Activated T-helper 1 cell treated with anti-CD3 and anti-CD28 coated beads, Interleukin-12 subunit alpha, Interleukin-12 subunit beta, Interleukin-2, Interleukin-4 antibody, amounts not matched to agents 30 ng/mL and 10 ng/mL and 1 ng/mL, durations not matched to agents 14 hours and 24 hours and 36 hours (primary cell): ENCODE measurements at regions not wholly inside any gene's neighbourhood (a gene's known extent, or its start where the extent isn't known, plus 50 kb on each side); places are given as distances from the start of the nearest gene placed in this dataset.
"Not testable (repeated sequence)": the region's sequence is repeated elsewhere in the genome, so short reads cannot be mapped to it uniquely, and the experiment has no call there.

Source experiments
- DNase-seq: peaks from one replicate; pipeline ENCODE4 v3.0.0; 2021; ENCODE audit warnings: low spot score
- H3K27ac Mint-ChIP-seq: one replicate; pipeline ENCODE4 v1.8.0; 2021; ENCODE audit warnings: mild to moderate bottlenecking, mixed read lengths
- H3K27me3 Mint-ChIP-seq: one replicate; pipeline ENCODE4 v1.8.0; 2022; ENCODE audit warnings: mild to moderate bottlenecking, moderate library complexity, mixed read lengths; ENCODE audit not compliant: insufficient read depth
- H3K36me3 Mint-ChIP-seq: one replicate; pipeline ENCODE4 v1.8.0; 2021; ENCODE audit warnings: low read depth, mixed read lengths
- H3K4me1 Mint-ChIP-seq: one replicate; pipeline ENCODE4 v1.8.0; 2021; ENCODE audit warnings: low read depth, mixed read lengths
- H3K4me3 Mint-ChIP-seq: one replicate; pipeline ENCODE4 v1.8.0; 2021; ENCODE audit warnings: mild to moderate bottlenecking, moderate library complexity, mixed read lengths
- H3K9me3 Mint-ChIP-seq: one replicate; pipeline ENCODE4 v1.8.0; 2021; ENCODE audit warnings: mixed read lengths
- intact Hi-C: fragments of 100-400 bp; cut with micrococcal nuclease; formaldehyde crosslinking; loops from one replicate; pipeline ENCODE4 v1.15.1; 2024

GRCh38 chr20:53891306-53891894 is 179.0 kb downstream of the BCAS1 start:
- Mint-ChIP-seq H3K27ac (no peak overlapping the region), H3K36me3 (no peaks in the 10 kb centered on the region), H3K27me3 (no peaks in the 10 kb centered on the region), H3K4me1 (peaks cover 40% of the 10 kb centered on the region), H3K4me3 (no peak overlapping the region), H3K9me3 (no peaks in the 10 kb centered on the region)
- no peak for DNase-seq
- intact Hi-C loops: loop anchor here (5.0 to 10.0 kb wide), 2 partner anchors 249 to 817 kb away; no protein-coding TSS in a partner anchor

DNA sequence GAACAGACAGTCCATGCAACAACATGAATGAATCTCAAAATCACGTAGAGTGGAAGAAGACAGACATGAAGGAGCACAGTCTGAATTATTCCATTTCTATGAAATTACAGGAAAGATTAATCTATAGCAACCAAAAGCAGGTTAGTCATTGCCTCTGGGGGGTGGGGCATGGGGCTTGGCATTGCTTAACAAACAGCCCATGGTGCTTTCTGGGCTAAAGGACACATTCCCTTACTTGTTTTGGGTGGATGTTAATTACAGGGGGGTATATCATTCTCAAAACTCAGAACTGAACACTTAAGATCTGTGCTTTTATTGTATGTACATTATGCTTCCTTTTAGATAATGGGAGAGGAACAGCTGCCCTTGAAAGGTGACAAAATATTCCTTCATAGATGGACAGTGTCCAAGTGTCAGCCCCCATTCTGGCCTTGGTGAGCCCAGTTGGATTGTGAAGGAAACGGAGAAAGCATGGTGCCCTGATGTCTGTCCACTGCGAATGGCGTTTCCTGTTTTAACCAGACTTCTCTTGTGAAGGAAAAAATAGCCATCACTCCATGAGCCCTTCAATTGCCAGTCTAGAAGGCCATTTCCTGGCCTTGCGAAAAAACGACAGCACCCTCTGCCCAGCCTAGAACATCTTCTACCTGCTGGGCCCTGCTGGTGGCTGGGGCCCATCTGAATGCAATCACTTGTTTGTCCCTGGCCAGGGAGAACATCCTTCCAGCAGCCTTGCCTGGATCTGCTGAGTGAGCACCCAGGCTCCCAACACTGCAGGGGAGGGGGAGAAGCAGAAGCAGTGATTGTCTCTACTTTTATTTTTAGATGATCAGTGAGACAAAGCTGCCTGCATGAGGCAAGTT is 179.7 kb downstream of the BCAS1 start:
- no peaks in the 10 kb centered on the region for H3K9me3 Mint-ChIP-seq
- no peak for DNase-seq
- H3K27ac Mint-ChIP-seq: no peak overlapping the region
- H3K36me3 Mint-ChIP-seq: no peaks in the 10 kb centered on the region
- intact Hi-C loops: loop anchor here (5.0 to 10.0 kb wide), 2 partner anchors 248 to 816 kb away; no protein-coding TSS in a partner anchor
- no peak overlapping the region for H3K4me3 Mint-ChIP-seq
- H3K27me3 Mint-ChIP-seq: no peaks in the 10 kb centered on the region
- peaks cover 47% of the 10 kb centered on the region for H3K4me1 Mint-ChIP-seq

DNA sequence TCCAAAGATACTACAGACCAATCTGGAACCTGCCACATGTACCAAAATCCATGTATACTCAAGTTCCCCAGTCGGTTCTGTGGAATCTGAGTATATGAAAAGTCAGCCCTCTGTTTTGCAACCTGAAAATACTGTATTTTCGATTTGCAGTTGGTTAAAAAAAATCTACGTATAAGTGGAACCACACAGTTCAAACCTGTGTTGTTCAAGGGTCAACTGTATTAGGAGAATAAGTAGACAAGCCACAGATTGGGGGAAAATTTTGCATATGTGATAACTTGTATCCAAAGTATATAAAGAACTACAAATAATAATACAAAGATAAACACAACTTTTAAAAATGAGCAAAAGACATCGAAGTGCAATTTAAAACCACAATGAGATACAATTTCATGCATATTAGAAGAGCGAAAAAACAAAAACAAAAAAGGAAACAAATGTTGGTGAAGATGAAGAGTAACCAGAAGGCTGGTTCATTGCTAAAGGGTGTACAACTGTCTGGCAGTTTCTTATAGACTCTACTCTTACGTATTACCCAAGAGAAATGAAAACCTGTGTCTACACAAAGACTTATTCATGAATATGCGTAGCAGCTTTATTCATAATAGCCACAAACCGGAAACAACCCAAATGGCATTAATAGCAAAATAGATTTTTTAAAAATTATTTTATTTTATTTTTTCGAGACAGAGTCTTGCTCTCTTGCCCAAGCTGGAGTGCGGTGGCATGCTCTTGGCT is 180.8 kb downstream of the BCAS1 start:
- intact Hi-C loops: loop anchor here (5.0 to 10.0 kb wide), 2 partner anchors 247 to 815 kb away; no protein-coding TSS in a partner anchor
- Mint-ChIP-seq H3K27me3 (no peaks in the 10 kb centered on the region), H3K9me3 (no peaks in the 10 kb centered on the region), H3K36me3 (peaks cover 2% of the 10 kb centered on the region), H3K4me3 (no peak overlapping the region), H3K27ac (no peak overlapping the region), H3K4me1 (peaks cover 55% of the 10 kb centered on the region)
- no peak for DNase-seq

GRCh38 chr20:53888951-53889350 is 181.4 kb downstream of the BCAS1 start:
- DNase-seq: no peak
- Mint-ChIP-seq H3K4me3 (no peak overlapping the region), H3K9me3 (no peaks in the 10 kb centered on the region), H3K4me1 (peaks cover 56% of the 10 kb centered on the region), H3K36me3 (peaks cover 3% of the 10 kb centered on the region), H3K27ac (no peak overlapping the region), H3K27me3 (no peaks in the 10 kb centered on the region)
- intact Hi-C loops: no loop called here

DNA sequence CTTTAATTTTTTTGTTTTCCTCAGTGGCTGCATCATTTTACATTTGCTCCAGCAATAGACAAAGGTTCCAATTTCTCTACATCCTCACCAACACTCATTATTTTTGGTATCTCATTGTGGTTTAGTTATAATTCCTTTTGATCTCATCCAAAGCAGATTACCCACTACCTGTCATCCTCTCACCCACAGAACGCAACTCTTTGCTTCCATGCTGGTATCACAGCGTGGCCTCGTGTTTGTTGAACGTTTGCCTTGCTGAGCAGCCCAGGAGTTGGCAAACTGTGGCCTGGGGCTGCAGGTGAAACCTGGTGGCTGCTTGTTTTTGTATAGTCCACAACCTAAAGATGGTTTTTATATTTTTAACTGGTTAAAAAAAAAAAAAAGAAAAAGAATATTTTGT is 181.9 kb downstream of the BCAS1 start:
- peaks cover 56% of the 10 kb centered on the region for H3K4me1 Mint-ChIP-seq
- no peaks in the 10 kb centered on the region for H3K9me3 Mint-ChIP-seq
- H3K27me3 Mint-ChIP-seq: no peaks in the 10 kb centered on the region
- no peak overlapping the region for H3K27ac Mint-ChIP-seq
- H3K36me3 Mint-ChIP-seq: peaks cover 3% of the 10 kb centered on the region
- intact Hi-C loops: no loop called here
- H3K4me3 Mint-ChIP-seq: no peak overlapping the region
- no peak for DNase-seq

DNA sequence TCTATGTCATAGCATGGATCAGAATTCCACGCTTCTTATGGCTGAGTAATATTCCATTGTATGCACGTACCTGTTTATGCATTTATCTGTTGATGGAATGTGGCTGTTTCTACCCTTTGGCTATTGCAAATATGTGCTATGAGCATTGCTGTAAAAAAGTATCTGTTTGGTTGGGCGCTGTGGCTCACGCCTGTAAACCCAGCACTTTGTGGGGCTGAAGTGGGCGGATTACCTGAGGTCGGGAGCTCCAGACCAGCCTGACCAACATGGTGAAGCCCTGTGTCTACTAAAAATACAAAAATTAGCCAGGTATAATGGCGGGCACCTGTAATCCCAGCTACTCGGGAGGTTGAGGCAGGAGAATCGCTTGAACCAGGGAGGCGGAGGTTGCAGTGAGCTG is 182.4 kb downstream of the BCAS1 start:
- intact Hi-C loops: no loop called here
- Mint-ChIP-seq H3K27ac (no peak overlapping the region), H3K36me3 (peaks cover 3% of the 10 kb centered on the region), H3K27me3 (no peaks in the 10 kb centered on the region), H3K4me1 (peaks cover 56% of the 10 kb centered on the region), H3K4me3 (no peak overlapping the region), H3K9me3 (no peaks in the 10 kb centered on the region)
- DNase-seq: no peak

DNA sequence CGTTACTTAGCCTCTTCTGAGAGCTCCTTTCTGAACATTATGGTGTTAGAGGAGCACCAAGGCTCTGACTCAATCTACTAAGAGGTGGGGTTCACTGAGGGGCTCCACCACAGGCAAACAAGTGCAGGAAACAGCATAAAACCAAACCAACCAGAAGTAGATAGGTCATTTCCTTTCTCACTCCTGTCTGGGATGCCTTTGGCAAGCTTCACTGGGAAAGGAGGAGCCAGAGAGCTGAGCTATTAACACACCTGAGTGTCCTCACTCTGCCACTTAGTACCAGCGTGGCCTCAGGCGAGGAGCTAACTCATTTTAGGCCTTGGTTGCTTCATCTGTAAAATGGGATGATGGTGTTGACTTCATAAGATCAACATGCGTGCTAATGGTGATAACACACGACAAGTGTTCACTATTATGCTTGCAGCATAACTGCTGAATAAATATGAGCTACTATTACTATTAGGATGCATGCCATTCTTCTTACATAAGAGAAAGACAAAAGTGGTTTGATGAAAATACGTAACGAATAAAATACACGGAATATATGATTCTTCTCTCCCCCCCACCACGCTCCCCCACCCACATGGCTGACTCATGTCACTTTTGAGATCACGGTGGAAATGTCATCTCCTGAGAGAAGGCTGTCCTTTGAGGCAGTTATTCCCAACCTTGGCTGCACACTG is 185.4 kb downstream of the BCAS1 start:
- Mint-ChIP-seq H3K36me3 (peaks cover 5% of the 10 kb centered on the region), H3K9me3 (peaks cover 7% of the 10 kb centered on the region), H3K4me3 (peak overlapping the region; percentile 17), H3K27me3 (no peaks in the 10 kb centered on the region), H3K27ac (peak overlapping the region; percentile 45), H3K4me1 (peaks cover 40% of the 10 kb centered on the region)
- DNase-seq: no peak
- intact Hi-C loops: loop anchor here (1.0 kb wide), 3 partner anchors 8 to 16 kb away; no protein-coding TSS in a partner anchor

DNA sequence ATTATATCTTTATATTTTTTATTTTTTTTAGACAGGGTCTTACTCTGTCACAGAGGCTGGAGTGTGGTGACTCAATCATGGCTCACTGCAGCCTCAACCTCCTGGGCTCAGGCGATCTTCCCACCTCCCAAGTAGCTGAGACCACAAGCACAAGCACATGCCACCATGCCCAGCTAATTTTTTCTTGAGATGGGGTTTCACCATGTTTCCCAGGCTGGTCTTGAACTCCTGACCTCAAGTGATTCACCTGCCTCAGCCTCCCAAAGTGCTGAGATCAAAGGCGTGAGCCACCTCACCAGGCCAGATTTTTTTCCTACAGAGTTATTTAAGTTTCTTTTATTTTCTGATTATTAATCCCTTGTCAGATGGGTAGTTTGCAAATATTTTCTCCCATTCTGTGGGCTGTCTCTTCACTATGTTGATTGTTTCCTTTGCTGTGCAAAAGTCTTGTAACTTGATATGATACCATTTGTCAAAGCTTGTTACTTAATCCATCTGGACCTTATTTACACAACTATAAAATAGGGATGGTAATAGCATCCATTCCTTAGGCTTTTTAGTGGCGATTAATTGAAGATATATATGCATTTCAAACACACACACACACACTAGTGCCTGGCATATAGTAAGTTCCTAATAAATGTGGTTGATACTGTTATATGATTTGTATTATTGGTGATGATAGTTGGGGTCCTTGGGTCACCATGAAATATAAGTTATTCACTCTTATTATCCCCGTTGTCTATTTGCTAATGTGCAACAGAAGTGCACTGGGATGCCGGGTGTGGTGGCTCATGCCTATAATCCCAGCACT is 187.1 kb downstream of the BCAS1 start:
- Mint-ChIP-seq H3K9me3 (peaks cover 7% of the 10 kb centered on the region), H3K27ac (no peak overlapping the region), H3K4me1 (peaks cover 52% of the 10 kb centered on the region), H3K27me3 (no peaks in the 10 kb centered on the region), H3K4me3 (no peak overlapping the region), H3K36me3 (peaks cover 5% of the 10 kb centered on the region)
- intact Hi-C loops: no loop called here
- DNase-seq: no peak

- H3K27me3 Mint-ChIP-seq, H3K9me3 Mint-ChIP-seq, intact Hi-C loops, H3K4me3 Mint-ChIP-seq, H3K36me3 Mint-ChIP-seq, DNase-seq, H3K27ac Mint-ChIP-seq: not testable (repeated sequence)
- H3K4me1 Mint-ChIP-seq: peaks cover 52% of the 10 kb centered on the region
These were observed 187.9 kb downstream of the BCAS1 start for GRCh38 chr20:53882438-53882986.

- peaks cover 52% of the 10 kb centered on the region for H3K4me1 Mint-ChIP-seq
- no peak overlapping the region for H3K4me3 Mint-ChIP-seq
- intact Hi-C loops: no loop called here
- H3K36me3 Mint-ChIP-seq: peaks cover 5% of the 10 kb centered on the region
- H3K9me3 Mint-ChIP-seq: peaks cover 7% of the 10 kb centered on the region
- DNase-seq: no peak
- H3K27me3 Mint-ChIP-seq: no peaks in the 10 kb centered on the region
- no peak overlapping the region for H3K27ac Mint-ChIP-seq
These were observed 189.0 kb downstream of the BCAS1 start for GRCh38 chr20:53881362-53881761.

GRCh38 chr20:53880108-53880641 is 190.2 kb downstream of the BCAS1 start:
- no peak overlapping the region for H3K4me3 Mint-ChIP-seq
- DNase-seq: no peak
- H3K36me3 Mint-ChIP-seq: peaks cover 5% of the 10 kb centered on the region
- H3K4me1 Mint-ChIP-seq: peaks cover 46% of the 10 kb centered on the region
- no peak overlapping the region for H3K27ac Mint-ChIP-seq
- peaks cover 7% of the 10 kb centered on the region for H3K9me3 Mint-ChIP-seq
- no peaks in the 10 kb centered on the region for H3K27me3 Mint-ChIP-seq
- intact Hi-C loops: no loop called here
